Fibroblast of lung (primary cell): ENCODE measurements at regions not wholly inside any gene's neighbourhood (a gene's known extent, or its start where the extent isn't known, plus 50 kb on each side); places are given as distances from the start of the nearest gene placed in this dataset.

Experiments used
- DNase-seq, 2 donors: peaks; one replicate each; pipeline versions ENCODE4 v3.0.0 to v3.0.0-alpha.2; 2010; ENCODE audit warnings: low read depth in 2 of 2
- H2AFZ ChIP-seq: 2 replicates; pipeline ENCODE4 v1.5.1; 2012; ENCODE audit warnings: low read length, control low read depth, inconsistent platforms
- H3K27ac ChIP-seq: 2 replicates; pipeline ENCODE4 v1.5.1; 2011; ENCODE audit warnings: low read length, control low read depth; ENCODE audit not compliant: insufficient read depth
- H3K27me3 ChIP-seq: 2 replicates; pipeline ENCODE4 v1.5.1; 2011; ENCODE audit warnings: mild to moderate bottlenecking, low read length; ENCODE audit not compliant: control insufficient read depth, insufficient read depth
- H3K36me3 ChIP-seq: 2 replicates; pipeline ENCODE4 v1.5.1; 2011; ENCODE audit warnings: low read length; ENCODE audit not compliant: control insufficient read depth, insufficient read depth
- H3K4me1 ChIP-seq: 2 replicates; pipeline ENCODE4 v1.5.1; 2011; ENCODE audit warnings: low read length; ENCODE audit not compliant: control insufficient read depth, insufficient read depth; ENCODE audit errors: extremely low read depth
- H3K4me2 ChIP-seq: 2 replicates; pipeline ENCODE4 v1.5.1; 2011; ENCODE audit warnings: low read length, control low read depth; ENCODE audit not compliant: insufficient read depth; ENCODE audit errors: extremely low read depth
- H3K4me3 ChIP-seq, 4 experiments: fragments of 200-600 bp in 1 of 4; sonication (generic) in 1 of 4; replicated peaks in 1 of 4; 2 replicates each; pipeline ENCODE4 v1.5.1; 2011 to 2016; ENCODE audit warnings: low read length in 4 of 4, low read depth in 3 of 4, mild to moderate bottlenecking in 3 of 4, control low read depth in 2 of 4, inconsistent platforms in 1 of 4, mixed read lengths in 1 of 4; ENCODE audit not compliant: insufficient read depth in 1 of 4; ENCODE audit errors: control extremely low read depth in 1 of 4
- H3K79me2 ChIP-seq: 2 replicates; pipeline ENCODE4 v1.5.1; 2012; ENCODE audit warnings: mild to moderate bottlenecking, low read length, inconsistent platforms; ENCODE audit not compliant: control insufficient read depth, insufficient read depth
- H3K9ac ChIP-seq: 2 replicates; pipeline ENCODE4 v1.5.1; 2011; ENCODE audit warnings: mild to moderate bottlenecking, low read length, control low read depth; ENCODE audit not compliant: insufficient read depth
- H3K9me3 ChIP-seq: 2 replicates; pipeline ENCODE4 v1.5.1; 2012; ENCODE audit warnings: low read depth, low read length; ENCODE audit not compliant: control insufficient read depth, insufficient read depth
- H4K20me1 ChIP-seq: 2 replicates; pipeline ENCODE4 v1.5.1; 2011; ENCODE audit warnings: low read length; ENCODE audit not compliant: control insufficient read depth, insufficient read depth; ENCODE audit errors: extremely low read depth
- CTCF ChIP-seq, 2 donors: IDR thresholded peaks in 1 of 2; conservative IDR thresholded peaks in 1 of 2; 1 replicate in 1 of 2; 2 replicates in 1 of 2; pipeline ENCODE4 v1.5.1; 2011 to 2012; ENCODE audit warnings: low read length in 2 of 2, control low read depth in 1 of 2, inconsistent platforms in 1 of 2, low read depth in 1 of 2, mild to moderate bottlenecking in 1 of 2
- EZH2 ChIP-seq: IDR thresholded peaks from 2 replicates; pipeline ENCODE4 v1.5.1; 2012; ENCODE audit warnings: low read length, control low read depth, mild to moderate bottlenecking; ENCODE audit errors: missing control alignments

- TF ChIP-seq CTCF (conservative IDR thresholded peaks at IDR 0.05 in 1 of 2, IDR thresholded peaks at IDR 0.05 in 1 of 2; ENCODE audit: low read depth in 1 of 2, low read length in 2 of 2) (no peak), EZH2 (no peak)
- H3K79me2 ChIP-seq, result no peaks in the 10 kb centered on the region
Measured at GRCh38 chr12:63224396-63224795, 73.4 kb upstream of the AVPR1A start.

GRCh38 chr12:63223128-63223527, 72.1 kb upstream of the AVPR1A start:
- no peaks in the 10 kb centered on the region for H3K79me2 ChIP-seq
- H2AFZ ChIP-seq, result no peak overlapping the region
- H3K4me3 ChIP-seq, result no peak overlapping the region
- H3K4me2 ChIP-seq, result no peak overlapping the region
- no peaks in the 10 kb centered on the region for H3K27me3 ChIP-seq
- no peaks in the 10 kb centered on the region for H3K9me3 ChIP-seq
- no peaks in the 10 kb centered on the region for H3K36me3 ChIP-seq
- no peak for TF ChIP-seq CTCF (conservative IDR thresholded peaks at IDR 0.05 in 1 of 2, IDR thresholded peaks at IDR 0.05 in 1 of 2; ENCODE audit: low read depth in 1 of 2, low read length in 2 of 2)
- no peak for TF ChIP-seq EZH2
- H3K9ac ChIP-seq, result no peak overlapping the region
- no peak for DNase-seq
- H3K27ac ChIP-seq, result no peak overlapping the region
- H4K20me1 ChIP-seq, result no peaks in the 10 kb centered on the region
- no peaks in the 10 kb centered on the region for H3K4me1 ChIP-seq

More at GRCh38 chr12:63224396-63224795, 73.4 kb upstream of the AVPR1A start:
- H4K20me1 ChIP-seq, result no peaks in the 10 kb centered on the region
- no peak overlapping the region for H3K27ac ChIP-seq
- no peak overlapping the region for H3K9ac ChIP-seq
- no peaks in the 10 kb centered on the region for H3K9me3 ChIP-seq
- no peak overlapping the region for H3K4me2 ChIP-seq
- H3K36me3 ChIP-seq, result no peaks in the 10 kb centered on the region
- DNase-seq, result no peak
- no peaks in the 10 kb centered on the region for H3K27me3 ChIP-seq
- no peaks in the 10 kb centered on the region for H3K4me1 ChIP-seq
- H2AFZ ChIP-seq, result no peak overlapping the region
- no peak overlapping the region for H3K4me3 ChIP-seq

GRCh38 chr12:63222582-63222981, 71.6 kb upstream of the AVPR1A start:
- H3K27ac ChIP-seq, result no peak overlapping the region
- no peak overlapping the region for H3K4me3 ChIP-seq
- no peak overlapping the region for H2AFZ ChIP-seq
- H3K9me3 ChIP-seq, result no peaks in the 10 kb centered on the region
- no peaks in the 10 kb centered on the region for H3K4me1 ChIP-seq
- DNase-seq, result no peak
- no peak overlapping the region for H3K9ac ChIP-seq
- TF ChIP-seq CTCF (conservative IDR thresholded peaks at IDR 0.05 in 1 of 2, IDR thresholded peaks at IDR 0.05 in 1 of 2; ENCODE audit: low read depth in 1 of 2, low read length in 2 of 2) (no peak), EZH2 (no peak)
- H3K79me2 ChIP-seq, result no peaks in the 10 kb centered on the region
- H4K20me1 ChIP-seq, result no peaks in the 10 kb centered on the region
- H3K27me3 ChIP-seq, result no peaks in the 10 kb centered on the region
- H3K4me2 ChIP-seq, result no peak overlapping the region
- H3K36me3 ChIP-seq, result no peaks in the 10 kb centered on the region
